Rectal smooth muscle tissue (tissue), 1 donor: ENCODE measurements at regions not wholly inside any gene's neighbourhood (a gene's known extent, or its start where the extent isn't known, plus 50 kb on each side); places are given as distances from the start of the nearest gene placed in this dataset.

Source experiments
- H3K27ac ChIP-seq: one replicate; pipeline ENCODE4 v1.7.0; 2013; ENCODE audit warnings: low read depth, low read length, inconsistent platforms
- H3K27me3 ChIP-seq: one replicate; pipeline ENCODE4 v1.7.0; 2013; ENCODE audit warnings: low read length; ENCODE audit not compliant: control insufficient read depth, insufficient read depth
- H3K36me3 ChIP-seq: one replicate; pipeline ENCODE4 v1.7.0; 2013; ENCODE audit warnings: low read length; ENCODE audit not compliant: control insufficient read depth, insufficient read depth
- H3K4me1 ChIP-seq: one replicate; pipeline ENCODE4 v1.7.0; 2013; ENCODE audit warnings: low read length; ENCODE audit not compliant: control insufficient read depth, insufficient read depth
- H3K4me3 ChIP-seq: one replicate; pipeline ENCODE4 v1.7.0; 2013; ENCODE audit warnings: low read length
- H3K9ac ChIP-seq: one replicate; pipeline ENCODE4 v1.7.0; 2013; ENCODE audit warnings: low read length

GRCh38 chr13:99806671-99807070, 164.9 kb downstream of the ZIC5 start:
- Histone ChIP-seq H3K4me3 (no peak overlapping the region), H3K27me3 (no peaks in the 10 kb centered on the region), H3K27ac (no peak overlapping the region), H3K9ac (no peak overlapping the region), H3K36me3 (no peaks in the 10 kb centered on the region), H3K4me1 (no peaks in the 10 kb centered on the region)

GRCh38 chr13:99805361-99805760, 166.2 kb downstream of the ZIC5 start:
- Histone ChIP-seq H3K4me1 (no peaks in the 10 kb centered on the region), H3K9ac (no peak overlapping the region), H3K4me3 (no peak overlapping the region), H3K27ac (no peak overlapping the region), H3K27me3 (no peaks in the 10 kb centered on the region), H3K36me3 (no peaks in the 10 kb centered on the region)

GRCh38 chr13:99803141-99803540, 168.4 kb downstream of the ZIC5 start:
- no peaks in the 10 kb centered on the region for H3K36me3 ChIP-seq
- no peak overlapping the region for H3K9ac ChIP-seq
- H3K4me3 ChIP-seq: no peak overlapping the region
- no peaks in the 10 kb centered on the region for H3K27me3 ChIP-seq
- no peaks in the 10 kb centered on the region for H3K4me1 ChIP-seq
- H3K27ac ChIP-seq: no peak overlapping the region

- H3K36me3 ChIP-seq: no peaks in the 10 kb centered on the region
- no peaks in the 10 kb centered on the region for H3K27me3 ChIP-seq
- H3K4me3 ChIP-seq: no peak overlapping the region
- no peak overlapping the region for H3K9ac ChIP-seq
- no peak overlapping the region for H3K27ac ChIP-seq
- H3K4me1 ChIP-seq: no peaks in the 10 kb centered on the region
Measured at GRCh38 chr13:99802416-99802815, 169.2 kb downstream of the ZIC5 start.

GRCh38 chr13:99800951-99801350, 170.6 kb downstream of the ZIC5 start:
- Histone ChIP-seq H3K4me3 (no peak overlapping the region), H3K9ac (no peak overlapping the region), H3K27ac (no peak overlapping the region), H3K27me3 (no peaks in the 10 kb centered on the region), H3K4me1 (no peaks in the 10 kb centered on the region), H3K36me3 (no peaks in the 10 kb centered on the region)

- H3K36me3 ChIP-seq: no peaks in the 10 kb centered on the region
- H3K4me3 ChIP-seq: no peak overlapping the region
- no peaks in the 10 kb centered on the region for H3K4me1 ChIP-seq
- H3K9ac ChIP-seq: no peak overlapping the region
- no peak overlapping the region for H3K27ac ChIP-seq
- H3K27me3 ChIP-seq: no peaks in the 10 kb centered on the region
Measured at GRCh38 chr13:99800011-99800410, 171.6 kb downstream of the ZIC5 start.

- H3K4me1 ChIP-seq: no peaks in the 10 kb centered on the region
- no peak overlapping the region for H3K27ac ChIP-seq
- H3K27me3 ChIP-seq: no peaks in the 10 kb centered on the region
- H3K36me3 ChIP-seq: no peaks in the 10 kb centered on the region
- no peak overlapping the region for H3K4me3 ChIP-seq
- H3K9ac ChIP-seq: no peak overlapping the region
Measured at GRCh38 chr13:99798756-99799155, 172.8 kb downstream of the ZIC5 start.

GRCh38 chr13:99797691-99798090, 173.9 kb downstream of the ZIC5 start:
- Histone ChIP-seq H3K36me3 (no peaks in the 10 kb centered on the region), H3K27ac (no peak overlapping the region), H3K27me3 (no peaks in the 10 kb centered on the region)

GRCh38 chr13:99796175-99796819, 175.3 kb downstream of the ZIC5 start:
- Histone ChIP-seq H3K27ac (no peak overlapping the region), H3K36me3 (no peaks in the 10 kb centered on the region), H3K27me3 (no peaks in the 10 kb centered on the region), H3K4me3 (no peak overlapping the region), H3K9ac (no peak overlapping the region), H3K4me1 (no peaks in the 10 kb centered on the region)

More at GRCh38 chr13:99797691-99798090, 173.9 kb downstream of the ZIC5 start:
- H3K4me1 ChIP-seq: no peaks in the 10 kb centered on the region
- no peak overlapping the region for H3K9ac ChIP-seq
- no peak overlapping the region for H3K4me3 ChIP-seq

- Histone ChIP-seq H3K27ac (no peak overlapping the region), H3K4me3 (no peak overlapping the region), H3K9ac (no peak overlapping the region), H3K27me3 (no peaks in the 10 kb centered on the region), H3K4me1 (no peaks in the 10 kb centered on the region), H3K36me3 (no peaks in the 10 kb centered on the region)
Measured at GRCh38 chr13:99792079-99792921, 179.3 kb downstream of the ZIC5 start.

GRCh38 chr13:99782669-99783068, 188.9 kb downstream of the ZIC5 start:
- Histone ChIP-seq H3K36me3 (no peaks in the 10 kb centered on the region), H3K4me3 (no peak overlapping the region), H3K9ac (no peak overlapping the region), H3K27ac (no peak overlapping the region), H3K4me1 (no peaks in the 10 kb centered on the region), H3K27me3 (no peaks in the 10 kb centered on the region)

- H3K36me3 ChIP-seq: no peaks in the 10 kb centered on the region
- H3K4me3 ChIP-seq: no peak overlapping the region
- no peak overlapping the region for H3K9ac ChIP-seq
- H3K4me1 ChIP-seq: no peaks in the 10 kb centered on the region
- H3K27me3 ChIP-seq: no peaks in the 10 kb centered on the region
- H3K27ac ChIP-seq: no peak overlapping the region
Measured at GRCh38 chr13:99778500-99778899, 193.1 kb downstream of the ZIC5 start.

GRCh38 chr13:99777873-99778272, 193.7 kb downstream of the ZIC5 start:
- Histone ChIP-seq H3K9ac (no peak overlapping the region), H3K4me1 (no peaks in the 10 kb centered on the region)

More at GRCh38 chr13:99777873-99778272, 193.7 kb downstream of the ZIC5 start:
- no peak overlapping the region for H3K4me3 ChIP-seq
- H3K36me3 ChIP-seq: no peaks in the 10 kb centered on the region
- H3K27ac ChIP-seq: no peak overlapping the region
- H3K27me3 ChIP-seq: no peaks in the 10 kb centered on the region
